ENCODE measurements at regions not wholly inside any gene's neighbourhood (a gene's known extent, or its start where the extent isn't known, plus 50 kb on each side); places are given as distances from the start of the nearest gene placed in this dataset.
"Not testable (repeated sequence)": the region's sequence is repeated elsewhere in the genome, so short reads cannot be mapped to it uniquely, and the experiment has no call there.

DNA sequence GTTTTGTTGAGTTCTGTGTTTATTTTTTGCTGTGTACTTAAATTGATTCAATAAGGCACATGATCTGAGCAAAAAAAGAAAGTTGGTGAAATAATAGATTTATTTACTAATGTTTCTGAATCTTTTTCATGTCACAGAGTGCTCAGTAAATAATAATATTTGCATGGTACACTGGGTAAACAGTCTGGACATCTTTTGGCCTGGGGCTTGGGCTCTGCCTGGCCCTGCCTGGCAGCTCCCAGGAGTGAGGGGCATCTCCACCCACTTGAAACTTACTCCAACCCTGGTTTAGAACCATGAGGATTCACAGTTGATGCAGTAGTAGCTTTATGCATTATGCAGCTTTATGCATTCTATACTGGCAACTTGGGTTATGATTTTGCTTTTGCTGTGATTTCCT, 124.2 kb upstream of the SLC4A4 start:
- Histone ChIP-seq H3K4me3 (ENCODE audit: low read depth in 1 of 2, low read length in 2 of 2) (no peak overlapping the region), H3K27ac (ENCODE audit: low read depth in 2 of 2, low read length in 1 of 2) (no peak overlapping the region), H3K9me3 (ENCODE audit: control insufficient read depth in 2 of 2, insufficient read depth in 1 of 2, low read depth in 1 of 2, low read length in 1 of 2) (no peaks in the 10 kb centered on the region), H3K27me3 (ENCODE audit: control insufficient read depth in 1 of 2, insufficient read depth in 2 of 2, low read length in 2 of 2) (no peaks in the 10 kb centered on the region), H3K4me1 (ENCODE audit: control insufficient read depth in 2 of 2, insufficient read depth in 2 of 2, low read length in 1 of 2) (no peaks in the 10 kb centered on the region), H3K36me3 (ENCODE audit: control insufficient read depth in 2 of 2, insufficient read depth in 2 of 2, low read length in 1 of 2) (no peaks in the 10 kb centered on the region)

- Histone ChIP-seq H3K9me3 (ENCODE audit: control insufficient read depth in 2 of 2, insufficient read depth in 1 of 2, low read depth in 1 of 2, low read length in 1 of 2) (no peaks in the 10 kb centered on the region), H3K4me1 (ENCODE audit: control insufficient read depth in 2 of 2, insufficient read depth in 2 of 2, low read length in 1 of 2) (no peaks in the 10 kb centered on the region), H3K4me3 (ENCODE audit: low read depth in 1 of 2, low read length in 2 of 2) (no peak overlapping the region), H3K27ac (ENCODE audit: low read depth in 2 of 2, low read length in 1 of 2) (no peak overlapping the region), H3K27me3 (ENCODE audit: control insufficient read depth in 1 of 2, insufficient read depth in 2 of 2, low read length in 2 of 2) (no peaks in the 10 kb centered on the region), H3K36me3 (ENCODE audit: control insufficient read depth in 2 of 2, insufficient read depth in 2 of 2, low read length in 1 of 2) (no peaks in the 10 kb centered on the region)
- 91 to 93% methylated on average over 5 of the region's 5 CpGs for WGBS, 2 donors
Observed at GRCh38 chr4:71216316-71216959, 122.4 kb upstream of the SLC4A4 start.

GRCh38 chr4:71217688-71218087, 121.1 kb upstream of the SLC4A4 start:
- no peaks in the 10 kb centered on the region for H3K36me3 ChIP-seq (ENCODE audit: control insufficient read depth in 2 of 2, insufficient read depth in 2 of 2, low read length in 1 of 2)
- H3K4me3 ChIP-seq (ENCODE audit: low read depth in 1 of 2, low read length in 2 of 2) = no peak overlapping the region
- no peaks in the 10 kb centered on the region for H3K9me3 ChIP-seq (ENCODE audit: control insufficient read depth in 2 of 2, insufficient read depth in 1 of 2, low read depth in 1 of 2, low read length in 1 of 2)
- H3K27me3 ChIP-seq (ENCODE audit: control insufficient read depth in 1 of 2, insufficient read depth in 2 of 2, low read length in 2 of 2) = no peaks in the 10 kb centered on the region
- H3K27ac ChIP-seq (ENCODE audit: low read depth in 2 of 2, low read length in 1 of 2) = no peak overlapping the region
- H3K4me1 ChIP-seq (ENCODE audit: control insufficient read depth in 2 of 2, insufficient read depth in 2 of 2, low read length in 1 of 2) = no peaks in the 10 kb centered on the region

GRCh38 chr4:71220848-71221247, 118.0 kb upstream of the SLC4A4 start:
- H3K4me3 ChIP-seq (ENCODE audit: low read depth in 1 of 2, low read length in 2 of 2); H3K27me3 ChIP-seq (ENCODE audit: control insufficient read depth in 1 of 2, insufficient read depth in 2 of 2, low read length in 2 of 2); H3K27ac ChIP-seq (ENCODE audit: low read depth in 2 of 2, low read length in 1 of 2); H3K36me3 ChIP-seq (ENCODE audit: control insufficient read depth in 2 of 2, insufficient read depth in 2 of 2, low read length in 1 of 2); H3K9me3 ChIP-seq (ENCODE audit: control insufficient read depth in 2 of 2, insufficient read depth in 1 of 2, low read depth in 1 of 2, low read length in 1 of 2); H3K4me1 ChIP-seq (ENCODE audit: control insufficient read depth in 2 of 2, insufficient read depth in 2 of 2, low read length in 1 of 2): not testable (repeated sequence)
- WGBS, 2 donors = 73 to 74% methylated on average over 4 of the region's 4 CpGs

GRCh38 chr4:71221510-71222466, 117.0 kb upstream of the SLC4A4 start:
- no peaks in the 10 kb centered on the region for H3K9me3 ChIP-seq (ENCODE audit: control insufficient read depth in 2 of 2, insufficient read depth in 1 of 2, low read depth in 1 of 2, low read length in 1 of 2)
- H3K27ac ChIP-seq (ENCODE audit: low read depth in 2 of 2, low read length in 1 of 2) = peak overlapping the region; percentile 82 to 95
- no peaks in the 10 kb centered on the region for H3K27me3 ChIP-seq (ENCODE audit: control insufficient read depth in 1 of 2, insufficient read depth in 2 of 2, low read length in 2 of 2)
- H3K36me3 ChIP-seq (ENCODE audit: control insufficient read depth in 2 of 2, insufficient read depth in 2 of 2, low read length in 1 of 2) = no peaks in the 10 kb centered on the region
- 45 to 53% methylated on average over 6 of the region's 6 CpGs for WGBS, 2 donors
- H3K4me3 ChIP-seq (ENCODE audit: low read depth in 1 of 2, low read length in 2 of 2) = no peak overlapping the region
- H3K4me1 ChIP-seq (ENCODE audit: control insufficient read depth in 2 of 2, insufficient read depth in 2 of 2, low read length in 1 of 2) = no peaks in the 10 kb centered on the region

DNA sequence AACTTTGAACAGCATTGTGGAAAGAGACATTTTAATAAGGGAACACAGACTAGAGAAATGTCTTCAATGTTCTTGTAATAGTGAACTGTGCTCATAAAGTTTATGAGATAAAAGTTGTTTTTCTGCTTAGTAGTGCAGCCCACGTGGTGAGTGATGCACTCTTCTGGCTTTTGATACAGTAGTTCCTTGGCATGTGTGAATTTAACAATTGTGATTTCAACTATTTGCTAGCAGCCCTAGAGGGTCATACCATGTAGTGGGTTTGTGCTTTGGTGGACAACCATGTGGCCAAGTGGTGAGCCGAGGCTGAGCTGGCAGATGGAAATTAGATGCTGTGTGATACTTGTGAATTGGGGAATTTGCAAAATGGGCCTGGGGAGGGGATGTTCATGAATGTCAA, 116.2 kb upstream of the SLC4A4 start:
- Histone ChIP-seq H3K27ac (ENCODE audit: low read depth in 2 of 2, low read length in 1 of 2) (no peak overlapping the region), H3K4me3 (ENCODE audit: low read depth in 1 of 2, low read length in 2 of 2) (no peak overlapping the region), H3K9me3 (ENCODE audit: control insufficient read depth in 2 of 2, insufficient read depth in 1 of 2, low read depth in 1 of 2, low read length in 1 of 2) (no peaks in the 10 kb centered on the region), H3K4me1 (ENCODE audit: control insufficient read depth in 2 of 2, insufficient read depth in 2 of 2, low read length in 1 of 2) (no peaks in the 10 kb centered on the region), H3K36me3 (ENCODE audit: control insufficient read depth in 2 of 2, insufficient read depth in 2 of 2, low read length in 1 of 2) (no peaks in the 10 kb centered on the region), H3K27me3 (ENCODE audit: control insufficient read depth in 1 of 2, insufficient read depth in 2 of 2, low read length in 2 of 2) (no peaks in the 10 kb centered on the region)
- 83 to 84% methylated on average over 2 of the region's 2 CpGs for WGBS, 2 donors

GRCh38 chr4:71229477-71230270, 109.1 kb upstream of the SLC4A4 start:
- H3K27me3 ChIP-seq (ENCODE audit: control insufficient read depth in 1 of 2, insufficient read depth in 2 of 2, low read length in 2 of 2) = no peaks in the 10 kb centered on the region
- 14 to 17% methylated on average over 9 of the region's 9 CpGs for WGBS, 2 donors
- H3K36me3 ChIP-seq (ENCODE audit: control insufficient read depth in 2 of 2, insufficient read depth in 2 of 2, low read length in 1 of 2) = no peaks in the 10 kb centered on the region
- no peaks in the 10 kb centered on the region for H3K9me3 ChIP-seq (ENCODE audit: control insufficient read depth in 2 of 2, insufficient read depth in 1 of 2, low read depth in 1 of 2, low read length in 1 of 2)
- peaks cover 2 to 8% of the 10 kb centered on the region in 2 donors for H3K4me1 ChIP-seq (ENCODE audit: control insufficient read depth in 2 of 2, insufficient read depth in 2 of 2, low read length in 1 of 2)
- no peak overlapping the region for H3K4me3 ChIP-seq (ENCODE audit: low read depth in 1 of 2, low read length in 2 of 2)
- H3K27ac ChIP-seq (ENCODE audit: low read depth in 2 of 2, low read length in 1 of 2) = no peak overlapping the region

DNA sequence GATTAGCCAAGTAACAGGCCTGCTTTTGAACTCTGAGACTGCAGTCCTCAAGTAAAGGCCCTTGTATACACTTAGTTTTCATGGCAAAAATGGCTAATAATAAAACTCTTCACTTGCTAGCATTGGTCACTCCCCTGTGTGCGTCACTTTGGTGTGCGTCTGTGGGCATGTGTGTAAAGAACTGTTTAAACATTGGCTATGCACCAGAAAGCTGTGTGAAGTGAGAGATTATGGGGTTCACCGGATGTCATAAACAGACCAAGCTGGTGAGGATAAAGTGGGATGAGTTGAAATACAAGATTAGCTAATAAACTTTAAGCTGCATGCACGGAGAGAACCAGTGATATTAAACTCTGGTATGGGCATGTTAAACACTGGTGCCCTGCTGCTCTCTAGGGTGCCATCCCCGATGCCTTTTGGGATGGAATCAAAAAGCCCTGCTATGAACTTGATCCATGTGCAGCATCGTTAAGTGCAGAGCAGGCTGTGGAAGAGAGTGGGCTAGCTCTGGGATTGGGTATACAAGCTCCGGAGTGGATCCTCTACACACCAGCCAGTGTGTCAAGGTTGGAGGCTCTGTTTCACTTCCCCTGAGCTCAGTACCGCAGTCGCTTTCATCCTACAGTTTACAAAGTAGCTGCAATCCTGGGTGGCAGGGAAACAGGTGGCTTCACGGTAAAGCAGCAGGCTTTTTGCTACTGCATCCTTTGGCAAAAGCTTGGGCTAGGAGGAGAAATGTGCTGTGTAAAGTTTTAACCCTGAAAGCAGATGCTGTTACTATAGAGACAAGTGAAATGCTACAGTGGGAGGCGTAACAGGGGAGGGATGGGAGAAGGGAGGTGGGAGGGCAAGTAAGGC, 108.3 kb upstream of the SLC4A4 start:
- H3K27ac ChIP-seq (ENCODE audit: low read depth in 2 of 2, low read length in 1 of 2) = peak overlapping the region in 1 of 2 donors; percentile 13

More for the DNA sequence above, 108.3 kb upstream of the SLC4A4 start:
- WGBS, 2 donors = 38 to 44% methylated on average over 11 of the region's 11 CpGs
- H3K36me3 ChIP-seq (ENCODE audit: control insufficient read depth in 2 of 2, insufficient read depth in 2 of 2, low read length in 1 of 2) = no peaks in the 10 kb centered on the region
- H3K9me3 ChIP-seq (ENCODE audit: control insufficient read depth in 2 of 2, insufficient read depth in 1 of 2, low read depth in 1 of 2, low read length in 1 of 2) = no peaks in the 10 kb centered on the region
- peak overlapping the region in 1 of 2 donors; percentile 8 for H3K4me3 ChIP-seq (ENCODE audit: low read depth in 1 of 2, low read length in 2 of 2)
- H3K27me3 ChIP-seq (ENCODE audit: control insufficient read depth in 1 of 2, insufficient read depth in 2 of 2, low read length in 2 of 2) = no peaks in the 10 kb centered on the region
- peaks cover 2 to 8% of the 10 kb centered on the region in 2 donors for H3K4me1 ChIP-seq (ENCODE audit: control insufficient read depth in 2 of 2, insufficient read depth in 2 of 2, low read length in 1 of 2)
